B cell (primary cell): ENCODE measurements at regions not wholly inside any gene's neighbourhood (a gene's known extent, or its start where the extent isn't known, plus 50 kb on each side); places are given as distances from the start of the nearest gene placed in this dataset.

ENCODE experiments used
- ATAC-seq: fragments of 200-7000 bp; cut with Tn5 transposase; one replicate; pipeline ENCODE4 v1.10.0; 2021; ENCODE audit warnings: low read depth, mild to moderate bottlenecking, moderate number of reproducible peaks, moderate library complexity
- CTCF ChIA-PET: fragments of 350-600 bp; sonication (Branson Sonifier 250); formaldehyde crosslinking; loops from one replicate; lab custom pipeline; 2021; ENCODE audit warnings: antibody characterized with exemption, inconsistent platforms; lab: Charles Lee
- POLR2A ChIA-PET: fragments of 350-600 bp; sonication (Branson Sonifier 250); formaldehyde crosslinking; loops from one replicate; lab custom pipeline; 2021; ENCODE audit warnings: antibody characterized with exemption; lab: Charles Lee
- DNase-seq: peaks from one replicate; pipeline ENCODE4 v3.0.0; 2013
- H2AFZ ChIP-seq: 2 replicates; pipeline ENCODE4 v1.6.1; 2012; ENCODE audit warnings: mild to moderate bottlenecking, low read depth, low read length; ENCODE audit not compliant: insufficient read depth, poor library complexity, severe bottlenecking
- H3K27ac ChIP-seq, 2 donors: 1 replicate in 1 of 2; 2 replicates in 1 of 2; pipeline ENCODE4 v1.5.1; 2012 to 2013; ENCODE audit warnings: low read length in 2 of 2, mild to moderate bottlenecking in 2 of 2, moderate library complexity in 1 of 2
- H3K27me3 ChIP-seq, 4 experiments: fragments of 200-600 bp in 1 of 4; sonication (generic) in 1 of 4; replicated peaks in 1 of 4; 1 replicate in 2 of 4; 2 replicates in 2 of 4; pipeline versions ENCODE4 v1.6.1 to v1.7.0; 2013 to 2016; ENCODE audit warnings: low read length in 3 of 4, mild to moderate bottlenecking in 2 of 4, mixed read lengths in 1 of 4, moderate library complexity in 1 of 4; ENCODE audit not compliant: insufficient read depth in 4 of 4, control insufficient read depth in 3 of 4; ENCODE audit errors: control extremely low read depth in 1 of 4
- H3K36me3 ChIP-seq, 2 experiments: replicated peaks in 1 of 2; 1 replicate in 1 of 2; 2 replicates in 1 of 2; pipeline versions ENCODE4 v1.6.1 to v1.7.1; 2013; ENCODE audit warnings: low read length in 1 of 2; ENCODE audit not compliant: insufficient read depth in 2 of 2, control insufficient read depth in 1 of 2; ENCODE audit errors: control extremely low read depth in 1 of 2, extremely low read depth in 1 of 2
- H3K4me1 ChIP-seq, 2 donors: fragments of 200-600 bp in 1 of 2; sonication (generic) in 1 of 2; 1 replicate in 1 of 2; 2 replicates in 1 of 2; pipeline versions ENCODE4 v1.5.1 to v1.6.1; 2013 to 2017; ENCODE audit warnings: low read length in 2 of 2; ENCODE audit not compliant: control insufficient read depth in 2 of 2, insufficient read depth in 2 of 2
- H3K4me2 ChIP-seq: replicated peaks from 2 replicates; pipeline ENCODE3; 2012; ENCODE audit warnings: mild to moderate bottlenecking, low read depth, low read length; ENCODE audit not compliant: poor library complexity, severe bottlenecking
- H3K4me3 ChIP-seq, 5 experiments: fragments of 200-600 bp in 1 of 5; sonication (generic) in 1 of 5; 1 replicate in 3 of 5; 2 replicates in 2 of 5; pipeline versions ENCODE4 v1.5.1 to v1.7.0; 2011 to 2016; ENCODE audit warnings: low read length in 4 of 5, mild to moderate bottlenecking in 4 of 5, low read depth in 2 of 5, control low read depth in 1 of 5, moderate library complexity in 1 of 5; ENCODE audit not compliant: insufficient read depth in 1 of 5; ENCODE audit errors: control extremely low read depth in 1 of 5, extremely low read depth in 1 of 5
- H3K79me2 ChIP-seq: fragments of 200-600 bp; sonication (generic); one replicate; pipeline ENCODE4 v1.6.0; 2016; ENCODE audit warnings: low read length; ENCODE audit not compliant: control insufficient read depth, insufficient read depth
- H3K9ac ChIP-seq: fragments of 200-600 bp; sonication (generic); 2 replicates; pipeline ENCODE4 v1.6.1; 2017; ENCODE audit warnings: mild to moderate bottlenecking, low read length, moderate library complexity
- H3K9me3 ChIP-seq, 3 donors: one replicate each; pipeline versions ENCODE4 v1.6.1 to v1.7.1; 2013; ENCODE audit warnings: low read length in 2 of 3; ENCODE audit not compliant: control insufficient read depth in 2 of 3, insufficient read depth in 1 of 3; ENCODE audit errors: control extremely low read depth in 1 of 3
- H4K20me1 ChIP-seq: 2 replicates; pipeline ENCODE4 v1.6.0; 2012; ENCODE audit warnings: mild to moderate bottlenecking, low read length; ENCODE audit not compliant: insufficient read depth, control insufficient read depth, poor library complexity, severe bottlenecking
- H3K27ac Mint-ChIP-seq: one replicate; pipeline ENCODE4 v1.8.0; 2021; ENCODE audit warnings: mixed read lengths
- H3K27me3 Mint-ChIP-seq: one replicate; pipeline ENCODE4 v1.8.0; 2021; ENCODE audit warnings: mixed read lengths
- H3K4me1 Mint-ChIP-seq: one replicate; pipeline ENCODE4 v1.8.0; 2021; ENCODE audit warnings: mixed read lengths
- H3K4me3 Mint-ChIP-seq: one replicate; pipeline ENCODE4 v1.8.0; 2021; ENCODE audit warnings: mixed read lengths
- H3K9me3 Mint-ChIP-seq: one replicate; pipeline ENCODE4 v1.8.0; 2022; ENCODE audit warnings: mixed read lengths; ENCODE audit not compliant: insufficient read depth
- EZH2 ChIP-seq: IDR thresholded peaks from 2 replicates; pipeline ENCODE4 v1.6.1; 2012; ENCODE audit warnings: borderline replicate concordance, low read depth, mild to moderate bottlenecking, moderate library complexity, low read length; ENCODE audit not compliant: insufficient read depth, poor library complexity, severe bottlenecking
- WGBS: methylation state at CpG from one replicate; pipeline ENCODE4 v1.1.5; 2013; ENCODE audit warnings: missing lambda C conversion rate; ENCODE audit not compliant: insufficient coverage; 5-methylcytosine and 5-hydroxymethylcytosine counted together
- intact Hi-C: fragments of 100-400 bp; cut with micrococcal nuclease; formaldehyde crosslinking; loops from one replicate; pipeline ENCODE4 v1.10.0; 2022
- TF ChIP-seq, protein P1 (sequence below): fragments of 200-600 bp; IDR thresholded peaks from one replicate; pipeline ENCODE4 v1.8.0; 2022; ENCODE audit warnings: antibody characterized with exemption, mild to moderate bottlenecking

DNA sequence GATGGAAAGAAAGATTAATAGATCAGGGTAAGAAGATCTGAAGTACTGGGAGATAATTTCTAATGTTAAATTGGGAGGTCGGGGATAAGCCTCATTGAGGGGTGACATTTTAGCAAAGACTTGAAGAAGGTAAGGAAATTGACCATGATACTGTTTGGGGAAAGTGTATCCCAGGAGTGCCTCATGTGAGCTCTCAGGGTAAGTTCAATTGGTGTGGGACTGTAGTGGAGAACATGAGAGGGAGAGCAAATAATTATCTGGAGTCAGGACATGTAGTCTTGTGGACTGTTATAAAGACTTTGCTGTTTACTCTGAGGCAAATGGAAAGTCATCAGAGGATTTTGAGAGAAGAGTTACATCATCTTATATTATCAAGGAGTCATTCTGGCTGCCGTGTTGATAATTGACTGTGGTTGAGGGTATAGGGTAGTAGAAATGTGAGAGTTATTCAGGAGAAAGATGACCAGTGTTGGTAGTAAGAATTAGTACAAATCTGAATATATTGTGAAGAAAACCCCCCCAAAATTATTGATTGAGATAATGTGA lies 624.4 kb downstream of the ADCYAP1 start:
- ATAC-seq (no peak), DNase-seq (no peak)
- no peaks in the 10 kb centered on the region for H4K20me1 ChIP-seq
- H3K4me3 Mint-ChIP-seq = no peak overlapping the region
- no peak overlapping the region for H3K4me3 ChIP-seq
- peaks cover 2% of the 10 kb centered on the region for H3K9me3 Mint-ChIP-seq
- no peaks in the 10 kb centered on the region for H3K27me3 Mint-ChIP-seq
- H3K79me2 ChIP-seq = no peaks in the 10 kb centered on the region
- WGBS = 89% methylated on average over 1 of the region's 2 CpGs
- no peaks in the 10 kb centered on the region for H3K27me3 ChIP-seq
- H3K9ac ChIP-seq = no peak overlapping the region
- peaks cover 0 to 3% (median 0%) of the 10 kb centered on the region in 3 donors for H3K9me3 ChIP-seq
- ChIA-PET POLR2A (no interaction called here), CTCF (no interaction called here)
- no peak overlapping the region for H3K27ac ChIP-seq
- intact Hi-C loops = no loop called here
- H2AFZ ChIP-seq = no peak overlapping the region
- H3K4me1 Mint-ChIP-seq = no peaks in the 10 kb centered on the region
- no peaks in the 10 kb centered on the region for H3K36me3 ChIP-seq
- TF ChIP-seq EZH2 = no peak
- no peaks in the 10 kb centered on the region for H3K4me1 ChIP-seq
- H3K27ac Mint-ChIP-seq = no peak overlapping the region
- H3K4me2 ChIP-seq = no peak overlapping the region

DNA sequence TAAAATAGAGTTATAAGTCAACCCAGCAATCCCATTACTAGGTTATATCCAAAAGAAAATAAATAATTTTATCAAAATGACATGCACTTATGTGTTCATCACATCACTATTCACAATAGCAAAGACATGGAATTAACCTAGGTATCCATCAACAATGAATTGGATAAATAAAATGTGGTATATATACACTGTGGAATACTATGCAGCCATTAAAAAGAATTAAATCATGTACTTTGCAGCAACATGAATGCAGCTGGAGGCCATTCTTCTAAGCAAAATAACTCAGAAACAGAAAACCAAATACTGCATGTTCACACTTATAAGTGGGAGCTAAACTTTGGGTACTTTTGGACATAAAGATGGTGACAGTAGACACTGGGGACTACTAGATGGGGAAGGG lies 626.0 kb downstream of the ADCYAP1 start:
- no peak overlapping the region for H3K4me2 ChIP-seq
- no peak for DNase-seq
- ChIA-PET CTCF (no interaction called here), POLR2A (no interaction called here)
- H3K27ac Mint-ChIP-seq = no peak overlapping the region
- H2AFZ ChIP-seq = no peak overlapping the region
- H3K79me2 ChIP-seq = no peaks in the 10 kb centered on the region
- no peak overlapping the region for H3K9ac ChIP-seq
- peaks cover 2% of the 10 kb centered on the region for H3K9me3 Mint-ChIP-seq
- H3K27me3 ChIP-seq = no peaks in the 10 kb centered on the region
- H3K27me3 Mint-ChIP-seq = no peaks in the 10 kb centered on the region
- peaks cover 0 to 3% (median 0%) of the 10 kb centered on the region in 3 donors for H3K9me3 ChIP-seq
- H3K4me1 Mint-ChIP-seq = no peaks in the 10 kb centered on the region
- ATAC-seq = no peak
- no peaks in the 10 kb centered on the region for H4K20me1 ChIP-seq
- intact Hi-C loops = no loop called here
- no peak overlapping the region for H3K27ac ChIP-seq
- no peaks in the 10 kb centered on the region for H3K36me3 ChIP-seq
- no peaks in the 10 kb centered on the region for H3K4me1 ChIP-seq
- no peak overlapping the region for H3K4me3 Mint-ChIP-seq
- no peak overlapping the region for H3K4me3 ChIP-seq
- TF ChIP-seq, protein P1, sequence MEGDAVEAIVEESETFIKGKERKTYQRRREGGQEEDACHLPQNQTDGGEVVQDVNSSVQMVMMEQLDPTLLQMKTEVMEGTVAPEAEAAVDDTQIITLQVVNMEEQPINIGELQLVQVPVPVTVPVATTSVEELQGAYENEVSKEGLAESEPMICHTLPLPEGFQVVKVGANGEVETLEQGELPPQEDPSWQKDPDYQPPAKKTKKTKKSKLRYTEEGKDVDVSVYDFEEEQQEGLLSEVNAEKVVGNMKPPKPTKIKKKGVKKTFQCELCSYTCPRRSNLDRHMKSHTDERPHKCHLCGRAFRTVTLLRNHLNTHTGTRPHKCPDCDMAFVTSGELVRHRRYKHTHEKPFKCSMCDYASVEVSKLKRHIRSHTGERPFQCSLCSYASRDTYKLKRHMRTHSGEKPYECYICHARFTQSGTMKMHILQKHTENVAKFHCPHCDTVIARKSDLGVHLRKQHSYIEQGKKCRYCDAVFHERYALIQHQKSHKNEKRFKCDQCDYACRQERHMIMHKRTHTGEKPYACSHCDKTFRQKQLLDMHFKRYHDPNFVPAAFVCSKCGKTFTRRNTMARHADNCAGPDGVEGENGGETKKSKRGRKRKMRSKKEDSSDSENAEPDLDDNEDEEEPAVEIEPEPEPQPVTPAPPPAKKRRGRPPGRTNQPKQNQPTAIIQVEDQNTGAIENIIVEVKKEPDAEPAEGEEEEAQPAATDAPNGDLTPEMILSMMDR = no peak
- TF ChIP-seq EZH2 = no peak
